ENCODE measurements at regions not wholly inside any gene's neighbourhood (a gene's known extent, or its start where the extent isn't known, plus 50 kb on each side); places are given as distances from the start of the nearest gene placed in this dataset.
"Not testable (repeated sequence)": the region's sequence is repeated elsewhere in the genome, so short reads cannot be mapped to it uniquely, and the experiment has no call there.

GRCh38 chr11:23554002-23554401 lies 693.7 kb upstream of the CCDC179 start:
- DNase-seq (ENCODE audit: low read depth, low spot score): no peak

- no peak for DNase-seq (ENCODE audit: low read depth, low spot score)
Observed at GRCh38 chr11:23555085-23555484, 694.8 kb upstream of the CCDC179 start.

GRCh38 chr11:23556163-23556750 lies 696.0 kb upstream of the CCDC179 start:
- DNase-seq (ENCODE audit: low read depth, low spot score): no peak

GRCh38 chr11:23563591-23563990 lies 703.3 kb upstream of the CCDC179 start:
- no peak for DNase-seq (ENCODE audit: low read depth, low spot score)

- DNase-seq (ENCODE audit: low read depth, low spot score): no peak
Observed at GRCh38 chr11:23564370-23564769, 704.1 kb upstream of the CCDC179 start.

- DNase-seq (ENCODE audit: low read depth, low spot score): no peak
Observed at GRCh38 chr11:23569134-23569533, 708.9 kb upstream of the CCDC179 start.

GRCh38 chr11:23569547-23569946 lies 709.3 kb upstream of the CCDC179 start:
- no peak for DNase-seq (ENCODE audit: low read depth, low spot score)

- DNase-seq (ENCODE audit: low read depth, low spot score): no peak
Observed at GRCh38 chr11:23570828-23571227, 710.6 kb upstream of the CCDC179 start.

GRCh38 chr11:23573429-23573828 lies 713.2 kb upstream of the CCDC179 start:
- DNase-seq (ENCODE audit: low read depth, low spot score): no peak

GRCh38 chr11:23574149-23574548 lies 713.9 kb upstream of the CCDC179 start:
- DNase-seq (ENCODE audit: low read depth, low spot score): no peak

GRCh38 chr11:23577296-23577695 lies 717.0 kb upstream of the CCDC179 start:
- DNase-seq (ENCODE audit: low read depth, low spot score): no peak

GRCh38 chr11:23585416-23586104 lies 725.3 kb upstream of the CCDC179 start:
- DNase-seq (ENCODE audit: low read depth, low spot score): no peak

- no peak for DNase-seq (ENCODE audit: low read depth, low spot score)
Observed at GRCh38 chr11:23586173-23586572, 725.9 kb upstream of the CCDC179 start.

- DNase-seq (ENCODE audit: low read depth, low spot score): no peak
Observed at GRCh38 chr11:23590596-23591308, 730.5 kb upstream of the CCDC179 start.

- DNase-seq (ENCODE audit: low read depth, low spot score): no peak
Observed at GRCh38 chr11:23594755-23595154, 734.5 kb upstream of the CCDC179 start.

GRCh38 chr11:23604966-23605365 lies 744.7 kb upstream of the CCDC179 start:
- DNase-seq (ENCODE audit: low read depth, low spot score): no peak

GRCh38 chr11:23606191-23606590 lies 745.9 kb upstream of the CCDC179 start:
- DNase-seq (ENCODE audit: low read depth, low spot score): no peak

- DNase-seq (ENCODE audit: low read depth, low spot score): no peak
Observed at GRCh38 chr11:23611726-23612125, 751.5 kb upstream of the CCDC179 start.

- DNase-seq (ENCODE audit: low read depth, low spot score): no peak
Observed at GRCh38 chr11:23620617-23621016, 760.3 kb upstream of the CCDC179 start.

GRCh38 chr11:23632293-23632692 lies 772.0 kb upstream of the CCDC179 start:
- no peak for DNase-seq (ENCODE audit: low read depth, low spot score)

GRCh38 chr11:23644443-23644842 lies 784.2 kb upstream of the CCDC179 start:
- DNase-seq (ENCODE audit: low read depth, low spot score): no peak

- not testable (repeated sequence) for DNase-seq (ENCODE audit: low read depth, low spot score)
Observed at GRCh38 chr11:23652336-23652735, 792.1 kb upstream of the CCDC179 start.
